Transverse colon (tissue), 3 donors: ENCODE measurements at regions not wholly inside any gene's neighbourhood (a gene's known extent, or its start where the extent isn't known, plus 50 kb on each side); places are given as distances from the start of the nearest gene placed in this dataset.

ENCODE experiments used
- EP300 ChIP-seq: sonication (generic); formaldehyde crosslinking; IDR thresholded peaks from one replicate; pipeline ENCODE4 v1.6.1; 2017; ENCODE audit warnings: antibody characterized with exemption, low read depth
- POLR2A ChIP-seq: fragments of 450-650 bp; IDR thresholded peaks from one replicate; pipeline ENCODE4 v1.6.1; 2016; ENCODE audit warnings: antibody characterized with exemption, mild to moderate bottlenecking, moderate library complexity
- TF ChIP-seq, protein P1 (sequence below), 5 experiments: fragments of 200-600 bp in 3 of 5; fragments of 450-650 bp in 2 of 5; sonication (generic) in 3 of 5; IDR thresholded peaks; 1 replicate in 2 of 5; 2 replicates in 3 of 5; pipeline ENCODE4 v1.5.1; 2016 to 2017; ENCODE audit warnings: antibody characterized with exemption in 5 of 5, inconsistent platforms in 3 of 5, mild to moderate bottlenecking in 2 of 5, moderate library complexity in 1 of 5

GRCh38 chr13:82701020-82701419 lies 1181.3 kb downstream of the SLITRK1 start:
- TF ChIP-seq, protein P1, sequence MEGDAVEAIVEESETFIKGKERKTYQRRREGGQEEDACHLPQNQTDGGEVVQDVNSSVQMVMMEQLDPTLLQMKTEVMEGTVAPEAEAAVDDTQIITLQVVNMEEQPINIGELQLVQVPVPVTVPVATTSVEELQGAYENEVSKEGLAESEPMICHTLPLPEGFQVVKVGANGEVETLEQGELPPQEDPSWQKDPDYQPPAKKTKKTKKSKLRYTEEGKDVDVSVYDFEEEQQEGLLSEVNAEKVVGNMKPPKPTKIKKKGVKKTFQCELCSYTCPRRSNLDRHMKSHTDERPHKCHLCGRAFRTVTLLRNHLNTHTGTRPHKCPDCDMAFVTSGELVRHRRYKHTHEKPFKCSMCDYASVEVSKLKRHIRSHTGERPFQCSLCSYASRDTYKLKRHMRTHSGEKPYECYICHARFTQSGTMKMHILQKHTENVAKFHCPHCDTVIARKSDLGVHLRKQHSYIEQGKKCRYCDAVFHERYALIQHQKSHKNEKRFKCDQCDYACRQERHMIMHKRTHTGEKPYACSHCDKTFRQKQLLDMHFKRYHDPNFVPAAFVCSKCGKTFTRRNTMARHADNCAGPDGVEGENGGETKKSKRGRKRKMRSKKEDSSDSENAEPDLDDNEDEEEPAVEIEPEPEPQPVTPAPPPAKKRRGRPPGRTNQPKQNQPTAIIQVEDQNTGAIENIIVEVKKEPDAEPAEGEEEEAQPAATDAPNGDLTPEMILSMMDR (IDR thresholded peaks at IDR 0.05), result no peak
- TF ChIP-seq EP300 (no peak), POLR2A (no peak)
